Endothelial cell of umbilical vein (primary cell): ENCODE measurements at regions not wholly inside any gene's neighbourhood (a gene's known extent, or its start where the extent isn't known, plus 50 kb on each side); places are given as distances from the start of the nearest gene placed in this dataset.

Experiments
- BruUV-seq: library from RNA; stranded (reverse); fragments of 400-500 nt; replicated peaks from 2 replicates; lab custom pipeline; 2021; lab: Mats Ljungman, UMichigan
- CTCF ChIA-PET: fragments of 300-600, 350-600 bp; sonication (Branson Sonifier 250); formaldehyde crosslinking; loops from one replicate; lab custom pipeline; 2021; ENCODE audit warnings: antibody characterized with exemption, inconsistent platforms; lab: Charles Lee
- POLR2A ChIA-PET: fragments of 300-600, 350-600 bp; sonication (Branson Sonifier 250); formaldehyde crosslinking; loops from one replicate; lab custom pipeline; 2021; ENCODE audit warnings: antibody characterized with exemption, inconsistent platforms; lab: Charles Lee
- DNase-seq: peaks from one replicate; pipeline ENCODE4 v3.0.0-alpha.2; 2011; ENCODE audit warnings: low read depth, low spot score
- FAIRE-seq: peaks from 2 replicates; lab custom pipeline; 2011; peaks lifted over from hg19 to GRCh38; lab: Jason Lieb, UNC
- H2AFZ ChIP-seq: 2 replicates; pipeline ENCODE4 v1.6.0; 2012; ENCODE audit warnings: low read depth, low read length, control low read depth, inconsistent platforms
- H3K27ac ChIP-seq: 2 replicates; pipeline ENCODE4 v1.5.1; 2011; ENCODE audit warnings: low read depth, mild to moderate bottlenecking, control low read depth, low read length, moderate library complexity; ENCODE audit not compliant: insufficient read depth
- H3K27me3 ChIP-seq, 2 experiments: 2 replicates each; pipeline versions ENCODE4 v1.6.0 to v1.6.1; 2011; ENCODE audit warnings: low read length in 2 of 2, mixed read lengths in 1 of 2; ENCODE audit not compliant: control insufficient read depth in 2 of 2, insufficient read depth in 2 of 2
- H3K36me3 ChIP-seq, 2 experiments: 2 replicates in 1 of 2; 3 replicates in 1 of 2; pipeline ENCODE4 v1.5.1; 2011; ENCODE audit warnings: low read length in 2 of 2, mild to moderate bottlenecking in 1 of 2, moderate library complexity in 1 of 2; ENCODE audit not compliant: control insufficient read depth in 2 of 2, insufficient read depth in 2 of 2; ENCODE audit errors: extremely low read depth in 1 of 2
- H3K4me1 ChIP-seq: 3 replicates; pipeline ENCODE4 v1.5.1; 2011; ENCODE audit warnings: mild to moderate bottlenecking, low read length; ENCODE audit not compliant: control insufficient read depth, insufficient read depth; ENCODE audit errors: extremely low read depth
- H3K4me2 ChIP-seq: 2 replicates; pipeline ENCODE4 v1.6.1; 2011; ENCODE audit warnings: low read length, control low read depth, mixed read lengths; ENCODE audit not compliant: insufficient read depth
- H3K4me3 ChIP-seq, 3 experiments: fragments of 200-600 bp in 1 of 3; sonication (generic), shearing (Covaris generic) in 1 of 3; replicated peaks in 1 of 3; 2 replicates each; pipeline ENCODE4 v1.5.1; 2011 to 2016; ENCODE audit warnings: control low read depth in 3 of 3, low read length in 3 of 3, mild to moderate bottlenecking in 2 of 3, inconsistent platforms in 1 of 3, low read depth in 1 of 3, moderate library complexity in 1 of 3; ENCODE audit not compliant: insufficient read depth in 1 of 3
- H3K79me2 ChIP-seq: 2 replicates; pipeline ENCODE4 v1.6.0; 2012; ENCODE audit warnings: low read length, inconsistent platforms; ENCODE audit not compliant: control insufficient read depth, insufficient read depth
- H3K9ac ChIP-seq: replicated peaks from 2 replicates; pipeline ENCODE3; 2011; ENCODE audit warnings: low read length, control low read depth; ENCODE audit not compliant: insufficient read depth; ENCODE audit errors: extremely low read depth
- H3K9me1 ChIP-seq: replicated peaks from 3 replicates; pipeline ENCODE4 v1.6.0; 2011; ENCODE audit warnings: mild to moderate bottlenecking, low read length; ENCODE audit not compliant: control insufficient read depth, insufficient read depth; ENCODE audit errors: extremely low read depth
- H3K9me3 ChIP-seq: replicated peaks from 2 replicates; pipeline ENCODE4 v1.5.1; 2012; ENCODE audit warnings: low read length, inconsistent platforms; ENCODE audit not compliant: control insufficient read depth, insufficient read depth
- H4K20me1 ChIP-seq: replicated peaks from 2 replicates; pipeline ENCODE3; 2011; ENCODE audit warnings: mild to moderate bottlenecking, low read length; ENCODE audit not compliant: control insufficient read depth, insufficient read depth; ENCODE audit errors: extremely low read depth
- EZH2 ChIP-seq: IDR thresholded peaks from 2 replicates; pipeline ENCODE4 v1.6.1; 2012; ENCODE audit warnings: borderline replicate concordance, low read depth, mild to moderate bottlenecking, moderate library complexity, low read length, inconsistent platforms; ENCODE audit not compliant: severe bottlenecking
- JUN ChIP-seq: IDR thresholded peaks from 2 replicates; pipeline ENCODE4 v1.6.1; 2011; ENCODE audit warnings: borderline replicate concordance, low read depth; ENCODE audit not compliant: insufficient read length, insufficient read depth
- dilution Hi-C: fragments of 300-500 bp; cut with MboI; formaldehyde crosslinking; loops from one replicate; pipeline ENCODE4 v1.15.0; 2019; ENCODE audit warnings: low sequenced_read_pairs; ENCODE audit not compliant: extremely low pct_ligation_motif_present
- intact Hi-C: fragments of 100-400 bp; cut with micrococcal nuclease; formaldehyde crosslinking; loops from one replicate; pipeline ENCODE4 v1.10.0; 2022
- TF ChIP-seq, protein P1 (sequence below): IDR thresholded peaks from 2 replicates; pipeline ENCODE4 v1.6.1; 2011; ENCODE audit not compliant: insufficient read depth, insufficient read length
- TF ChIP-seq, protein P2 (sequence below), 2 donors: IDR thresholded peaks; 1 replicate in 1 of 2; 2 replicates in 1 of 2; pipeline ENCODE4 v1.5.1; 2011; ENCODE audit warnings: low read length in 2 of 2, mild to moderate bottlenecking in 2 of 2, moderate library complexity in 2 of 2, control low read depth in 1 of 2, inconsistent platforms in 1 of 2, low read depth in 1 of 2; ENCODE audit not compliant: insufficient read depth in 1 of 2; ENCODE audit errors: extremely low read depth in 1 of 2

DNA sequence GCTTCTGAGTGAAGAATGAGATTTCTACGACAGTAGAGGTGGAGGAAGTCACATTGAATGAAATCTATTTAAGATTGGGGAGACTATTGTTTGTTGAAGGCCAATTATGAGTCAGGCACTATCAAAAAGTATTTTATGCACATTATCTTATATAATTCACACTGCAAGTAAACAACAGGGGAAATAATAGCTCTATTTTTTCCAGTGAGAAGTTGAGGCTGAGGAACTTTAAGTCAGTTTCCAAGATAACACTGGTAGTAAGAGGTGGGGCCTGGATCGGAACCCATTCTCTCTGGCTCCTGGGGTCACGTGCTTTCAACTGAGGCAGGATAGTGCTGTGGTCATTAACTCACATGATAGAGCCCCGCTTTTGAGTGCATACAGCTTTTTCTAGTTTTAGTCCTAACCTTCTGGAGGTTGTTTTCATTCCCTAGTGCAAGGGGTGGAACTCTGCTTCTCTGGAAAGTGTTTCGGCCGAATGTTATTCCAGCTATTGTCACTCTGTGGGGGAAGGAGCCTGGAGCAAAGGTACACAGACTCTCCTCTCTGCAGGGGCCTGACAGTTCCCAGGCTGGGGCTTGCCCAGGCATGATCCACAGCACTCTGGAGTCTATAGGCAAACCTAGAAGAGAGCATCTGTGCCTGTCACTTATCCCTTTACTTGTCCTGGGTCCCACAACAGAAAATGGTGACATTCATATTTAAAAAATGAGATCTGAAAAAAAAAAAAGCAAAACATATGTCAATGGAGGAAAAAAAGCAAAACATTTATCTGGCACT lies 352.4 kb upstream of the ACTBL2 start:
- peak overlapping the region; percentile 76 for H2AFZ ChIP-seq
- no peaks in the 10 kb centered on the region for H3K36me3 ChIP-seq
- peak overlapping the region; percentile 62 for H3K27ac ChIP-seq
- peaks cover 44% of the 10 kb centered on the region for H3K4me1 ChIP-seq
- no peaks in the 10 kb centered on the region for H3K9me1 ChIP-seq
- H4K20me1 ChIP-seq = no peaks in the 10 kb centered on the region
- ChIA-PET CTCF (interaction anchor here (1.0 to 1.8 kb wide), 3 partner anchors 56 to 537 kb away, joined by 4 to 9 read pairs (median 5); no protein-coding TSS in a partner anchor), POLR2A (interaction anchor here (1.0 kb wide), 1 partner anchor 623 kb away, joined by 3 read pairs; no protein-coding TSS in a partner anchor)
- dilution Hi-C loops = no loop called here
- intact Hi-C loops = no loop called here
- peak overlapping the region; percentile 22 for H3K9ac ChIP-seq
- no peak overlapping the region for H3K4me3 ChIP-seq
- no peaks in the 10 kb centered on the region for H3K27me3 ChIP-seq
- peak; percentile 55 for FAIRE-seq
- peak overlapping the region; percentile 6 for H3K4me2 ChIP-seq
- no peak for TF ChIP-seq EZH2
- TF ChIP-seq JUN = peak; percentile 51
- TF ChIP-seq, protein P1, sequence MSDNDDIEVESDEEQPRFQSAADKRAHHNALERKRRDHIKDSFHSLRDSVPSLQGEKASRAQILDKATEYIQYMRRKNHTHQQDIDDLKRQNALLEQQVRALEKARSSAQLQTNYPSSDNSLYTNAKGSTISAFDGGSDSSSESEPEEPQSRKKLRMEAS = no peak
- TF ChIP-seq, protein P2, sequence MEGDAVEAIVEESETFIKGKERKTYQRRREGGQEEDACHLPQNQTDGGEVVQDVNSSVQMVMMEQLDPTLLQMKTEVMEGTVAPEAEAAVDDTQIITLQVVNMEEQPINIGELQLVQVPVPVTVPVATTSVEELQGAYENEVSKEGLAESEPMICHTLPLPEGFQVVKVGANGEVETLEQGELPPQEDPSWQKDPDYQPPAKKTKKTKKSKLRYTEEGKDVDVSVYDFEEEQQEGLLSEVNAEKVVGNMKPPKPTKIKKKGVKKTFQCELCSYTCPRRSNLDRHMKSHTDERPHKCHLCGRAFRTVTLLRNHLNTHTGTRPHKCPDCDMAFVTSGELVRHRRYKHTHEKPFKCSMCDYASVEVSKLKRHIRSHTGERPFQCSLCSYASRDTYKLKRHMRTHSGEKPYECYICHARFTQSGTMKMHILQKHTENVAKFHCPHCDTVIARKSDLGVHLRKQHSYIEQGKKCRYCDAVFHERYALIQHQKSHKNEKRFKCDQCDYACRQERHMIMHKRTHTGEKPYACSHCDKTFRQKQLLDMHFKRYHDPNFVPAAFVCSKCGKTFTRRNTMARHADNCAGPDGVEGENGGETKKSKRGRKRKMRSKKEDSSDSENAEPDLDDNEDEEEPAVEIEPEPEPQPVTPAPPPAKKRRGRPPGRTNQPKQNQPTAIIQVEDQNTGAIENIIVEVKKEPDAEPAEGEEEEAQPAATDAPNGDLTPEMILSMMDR (IDR thresholded peaks at IDR 0.05; ENCODE audit: extremely low read depth in 1 of 2, insufficient read depth in 1 of 2, low read depth in 1 of 2, low read length in 2 of 2) = no peak
- H3K79me2 ChIP-seq = no peaks in the 10 kb centered on the region
- H3K9me3 ChIP-seq = no peaks in the 10 kb centered on the region
- no TSS peak for BruUV-seq
- DNase-seq = peak; percentile 83
